HL-60 (cell line): ENCODE measurements at regions not wholly inside any gene's neighbourhood (a gene's known extent, or its start where the extent isn't known, plus 50 kb on each side); places are given as distances from the start of the nearest gene placed in this dataset.

Experiments
- GABPA ChIP-seq: IDR thresholded peaks from 2 replicates; pipeline ENCODE4 v1.6.1; 2012; ENCODE audit warnings: low read depth
- POLR2AphosphoS5 ChIP-seq: IDR thresholded peaks from 2 replicates; pipeline ENCODE4 v1.6.1; 2012; ENCODE audit warnings: low read depth
- TF ChIP-seq, protein P1 (sequence below): IDR thresholded peaks from one replicate; pipeline ENCODE4 v1.5.1; 2011; ENCODE audit warnings: low read length, control low read depth, inconsistent platforms; ENCODE audit not compliant: insufficient read depth

DNA sequence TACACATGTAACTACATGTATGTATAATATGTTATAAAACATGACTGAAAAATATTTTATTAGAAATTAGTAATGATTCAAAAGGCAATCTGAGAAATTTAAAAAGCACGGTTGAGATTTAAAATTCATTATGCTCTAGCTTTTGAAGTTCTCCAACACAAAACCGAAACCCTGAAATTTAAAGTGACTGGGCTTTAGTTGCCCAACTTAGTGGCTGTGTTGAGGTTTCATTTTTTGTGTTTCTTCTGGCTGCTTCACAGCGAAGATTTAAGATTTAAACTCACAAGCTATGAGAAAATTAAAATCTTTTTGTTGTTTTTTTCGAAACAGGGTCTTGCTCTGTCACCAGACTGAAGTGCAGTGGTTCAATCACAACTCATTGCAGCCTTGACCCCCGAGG lies 1058.7 kb downstream of the NCAM2 start:
- TF ChIP-seq, protein P1, sequence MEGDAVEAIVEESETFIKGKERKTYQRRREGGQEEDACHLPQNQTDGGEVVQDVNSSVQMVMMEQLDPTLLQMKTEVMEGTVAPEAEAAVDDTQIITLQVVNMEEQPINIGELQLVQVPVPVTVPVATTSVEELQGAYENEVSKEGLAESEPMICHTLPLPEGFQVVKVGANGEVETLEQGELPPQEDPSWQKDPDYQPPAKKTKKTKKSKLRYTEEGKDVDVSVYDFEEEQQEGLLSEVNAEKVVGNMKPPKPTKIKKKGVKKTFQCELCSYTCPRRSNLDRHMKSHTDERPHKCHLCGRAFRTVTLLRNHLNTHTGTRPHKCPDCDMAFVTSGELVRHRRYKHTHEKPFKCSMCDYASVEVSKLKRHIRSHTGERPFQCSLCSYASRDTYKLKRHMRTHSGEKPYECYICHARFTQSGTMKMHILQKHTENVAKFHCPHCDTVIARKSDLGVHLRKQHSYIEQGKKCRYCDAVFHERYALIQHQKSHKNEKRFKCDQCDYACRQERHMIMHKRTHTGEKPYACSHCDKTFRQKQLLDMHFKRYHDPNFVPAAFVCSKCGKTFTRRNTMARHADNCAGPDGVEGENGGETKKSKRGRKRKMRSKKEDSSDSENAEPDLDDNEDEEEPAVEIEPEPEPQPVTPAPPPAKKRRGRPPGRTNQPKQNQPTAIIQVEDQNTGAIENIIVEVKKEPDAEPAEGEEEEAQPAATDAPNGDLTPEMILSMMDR, result no peak
- TF ChIP-seq POLR2AphosphoS5, result no peak
- TF ChIP-seq GABPA, result no peak
